OCI-LY7 (cell line): ENCODE measurements at regions not wholly inside any gene's neighbourhood (a gene's known extent, or its start where the extent isn't known, plus 50 kb on each side); places are given as distances from the start of the nearest gene placed in this dataset.

ENCODE experiments used
- BruUV-seq: library from RNA; stranded (reverse); fragments of 400-500 nt; replicated peaks from 2 replicates; lab custom pipeline; 2021; lab: Mats Ljungman, UMichigan
- CTCF ChIA-PET: fragments of 300-600 bp; sonication (Branson Sonifier 250); formaldehyde crosslinking; loops from one replicate; lab custom pipeline; 2022; ENCODE audit warnings: antibody characterized with exemption; ENCODE audit not compliant: unreplicated experiment; lab: Charles Lee
- POLR2A ChIA-PET: fragments of 300-600 bp; sonication (Branson Sonifier 250); formaldehyde crosslinking; loops from one replicate; lab custom pipeline; 2022; ENCODE audit warnings: antibody characterized with exemption; lab: Charles Lee
- DNase-seq: peaks from one replicate; pipeline ENCODE4 v3.0.0-alpha.2; 2015; ENCODE audit warnings: low spot score
- H2AFZ ChIP-seq: fragments of 200-600 bp; sonication (generic), shearing (Covaris generic); 2 replicates; pipeline ENCODE4 v1.6.1; 2014; ENCODE audit warnings: mild to moderate bottlenecking, antibody characterized with exemption, low read length, moderate library complexity
- H3K27ac ChIP-seq: fragments of 200-600 bp; sonication (generic); 2 replicates; pipeline ENCODE4 v1.5.1; 2014; ENCODE audit warnings: mixed run types, low read depth, mild to moderate bottlenecking, moderate library complexity, low read length, inconsistent platforms; ENCODE audit not compliant: poor library complexity, severe bottlenecking
- H3K36me3 ChIP-seq: fragments of 200-600 bp; sonication (generic); 2 replicates; pipeline ENCODE4 v1.6.1; 2014; ENCODE audit warnings: mild to moderate bottlenecking, antibody characterized with exemption, low read length, moderate library complexity, mixed read lengths; ENCODE audit not compliant: insufficient read depth
- H3K4me1 ChIP-seq: fragments of 200-600 bp; sonication (generic); 2 replicates; pipeline ENCODE4 v1.5.1; 2014; ENCODE audit warnings: mild to moderate bottlenecking, low read length; ENCODE audit not compliant: insufficient read depth, poor library complexity, severe bottlenecking
- H3K4me2 ChIP-seq: fragments of 200-600 bp; sonication (generic); 2 replicates; pipeline ENCODE4 v1.6.1; 2014; ENCODE audit warnings: mild to moderate bottlenecking, low read length
- H3K4me3 ChIP-seq: fragments of 200-600 bp; sonication (generic); 2 replicates; pipeline ENCODE4 v1.5.1; 2014; ENCODE audit warnings: mild to moderate bottlenecking, low read depth, low read length; ENCODE audit not compliant: poor library complexity, severe bottlenecking
- H3K79me2 ChIP-seq: fragments of 200-600 bp; sonication (generic); 2 replicates; pipeline ENCODE4 v1.6.1; 2016; ENCODE audit warnings: low read depth, mild to moderate bottlenecking, low read length, moderate library complexity, mixed read lengths; ENCODE audit not compliant: insufficient read depth
- H3K9me2 ChIP-seq: fragments of 200-600 bp; sonication (generic); 2 replicates; pipeline ENCODE4 v1.6.1; 2016; ENCODE audit warnings: mild to moderate bottlenecking, low read length, mixed read lengths; ENCODE audit not compliant: insufficient read depth
- H3K9me3 ChIP-seq: fragments of 200-600 bp; sonication (generic); 2 replicates; pipeline ENCODE4 v1.6.1; 2014; ENCODE audit warnings: mild to moderate bottlenecking, mixed run types, low read length, mixed read lengths
- H4K20me1 ChIP-seq: fragments of 200-600 bp; sonication (generic); 2 replicates; pipeline ENCODE4 v1.6.1; 2014; ENCODE audit warnings: mild to moderate bottlenecking, antibody characterized with exemption, low read length, moderate library complexity, mixed read lengths; ENCODE audit not compliant: insufficient read depth
- EZH2phosphoT487 ChIP-seq: fragments of 200-600 bp; sonication (generic); IDR thresholded peaks from 2 replicates; pipeline ENCODE4 v1.6.1; 2018; ENCODE audit warnings: low read depth, borderline replicate concordance, mild to moderate bottlenecking, mixed run types, antibody characterized with exemption, low read length, moderate library complexity, mixed read lengths
- intact Hi-C: fragments of 100-400 bp; cut with micrococcal nuclease; formaldehyde crosslinking; loops from one replicate; pipeline ENCODE4 v1.10.0; 2022; ENCODE audit not compliant: unreplicated experiment
- TF ChIP-seq, protein P1 (sequence below): fragments of 200-600 bp; sonication (generic); conservative IDR thresholded peaks from 2 replicates; pipeline ENCODE4 v1.5.1; 2014; ENCODE audit warnings: mild to moderate bottlenecking, antibody characterized with exemption, low read length, moderate library complexity, mixed read lengths

DNA sequence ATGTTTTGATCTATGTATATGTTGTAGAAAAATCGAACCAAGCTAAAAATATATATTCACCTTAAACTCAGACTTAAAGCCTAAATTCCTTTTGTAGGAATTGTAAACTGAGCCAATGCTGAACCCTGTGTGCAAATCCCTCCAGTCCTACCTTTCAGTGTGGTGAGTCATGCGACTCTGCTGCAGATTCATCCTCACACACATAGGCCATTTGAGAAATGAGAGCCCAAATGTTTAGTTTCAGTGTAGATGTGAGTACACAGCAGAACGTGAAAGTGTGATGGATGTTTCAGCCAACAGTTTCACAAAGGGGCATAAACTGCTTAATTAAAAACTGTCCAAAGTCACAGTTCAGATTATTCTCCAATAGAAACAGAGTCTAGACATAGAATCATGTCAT is 193.2 kb downstream of the CDH19 start:
- intact Hi-C loops, result no loop called here
- H3K27ac ChIP-seq, result no peak overlapping the region
- H3K4me3 ChIP-seq, result no peak overlapping the region
- no peak overlapping the region for H3K4me2 ChIP-seq
- no peaks in the 10 kb centered on the region for H3K9me3 ChIP-seq
- H3K36me3 ChIP-seq, result no peaks in the 10 kb centered on the region
- POLR2A ChIA-PET, result interaction anchor here (0.7 kb wide), 1 partner anchor 396 kb away, joined by 3 read pairs; no protein-coding TSS in a partner anchor
- no peaks in the 10 kb centered on the region for H3K4me1 ChIP-seq
- H3K9me2 ChIP-seq, result no peaks in the 10 kb centered on the region
- DNase-seq, result no peak
- TF ChIP-seq, protein P1, sequence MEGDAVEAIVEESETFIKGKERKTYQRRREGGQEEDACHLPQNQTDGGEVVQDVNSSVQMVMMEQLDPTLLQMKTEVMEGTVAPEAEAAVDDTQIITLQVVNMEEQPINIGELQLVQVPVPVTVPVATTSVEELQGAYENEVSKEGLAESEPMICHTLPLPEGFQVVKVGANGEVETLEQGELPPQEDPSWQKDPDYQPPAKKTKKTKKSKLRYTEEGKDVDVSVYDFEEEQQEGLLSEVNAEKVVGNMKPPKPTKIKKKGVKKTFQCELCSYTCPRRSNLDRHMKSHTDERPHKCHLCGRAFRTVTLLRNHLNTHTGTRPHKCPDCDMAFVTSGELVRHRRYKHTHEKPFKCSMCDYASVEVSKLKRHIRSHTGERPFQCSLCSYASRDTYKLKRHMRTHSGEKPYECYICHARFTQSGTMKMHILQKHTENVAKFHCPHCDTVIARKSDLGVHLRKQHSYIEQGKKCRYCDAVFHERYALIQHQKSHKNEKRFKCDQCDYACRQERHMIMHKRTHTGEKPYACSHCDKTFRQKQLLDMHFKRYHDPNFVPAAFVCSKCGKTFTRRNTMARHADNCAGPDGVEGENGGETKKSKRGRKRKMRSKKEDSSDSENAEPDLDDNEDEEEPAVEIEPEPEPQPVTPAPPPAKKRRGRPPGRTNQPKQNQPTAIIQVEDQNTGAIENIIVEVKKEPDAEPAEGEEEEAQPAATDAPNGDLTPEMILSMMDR, result no peak
- TF ChIP-seq EZH2phosphoT487, result no peak
- BruUV-seq, result no TSS peak
- no peaks in the 10 kb centered on the region for H4K20me1 ChIP-seq
- CTCF ChIA-PET, result no interaction called here
- H3K79me2 ChIP-seq, result no peaks in the 10 kb centered on the region
- no peak overlapping the region for H2AFZ ChIP-seq

DNA sequence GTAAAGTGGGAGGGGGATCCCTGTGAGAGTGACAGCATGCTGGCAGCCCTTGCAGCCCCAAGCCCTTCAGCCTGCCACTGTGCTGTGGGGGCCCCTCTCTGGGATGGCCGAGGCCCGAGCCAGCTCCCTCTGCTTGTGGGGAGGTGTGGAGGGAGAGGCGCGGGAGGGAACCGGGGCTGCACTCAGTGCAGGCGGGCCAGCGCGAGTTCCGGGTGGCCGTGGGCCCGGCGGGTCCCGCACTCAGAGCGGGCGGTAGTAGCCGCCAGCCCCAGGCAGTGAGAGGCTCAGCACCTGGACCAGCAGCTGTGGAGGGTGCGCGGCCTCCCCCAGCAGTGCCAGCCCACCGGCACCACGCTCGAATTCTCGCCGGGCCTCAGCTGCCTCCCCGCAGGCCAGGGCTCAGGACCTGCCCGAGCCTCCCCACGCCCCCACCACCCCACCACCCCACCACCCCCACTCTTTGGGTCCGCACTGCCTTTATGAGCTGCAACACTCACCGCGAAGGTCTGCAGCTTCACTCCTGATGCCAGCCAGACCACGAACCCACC is 208.1 kb downstream of the CDH19 start:
- no peak for DNase-seq
- BruUV-seq, result no TSS peak
- H3K9me3 ChIP-seq, result no peaks in the 10 kb centered on the region
- CTCF ChIA-PET, result no interaction called here
- H2AFZ ChIP-seq, result no peak overlapping the region
- H3K36me3 ChIP-seq, result no peaks in the 10 kb centered on the region
- no peaks in the 10 kb centered on the region for H3K79me2 ChIP-seq
- H3K9me2 ChIP-seq, result no peaks in the 10 kb centered on the region
- no peaks in the 10 kb centered on the region for H3K4me1 ChIP-seq
- H3K27ac ChIP-seq, result no peak overlapping the region
- intact Hi-C loops, result no loop called here
- no peaks in the 10 kb centered on the region for H4K20me1 ChIP-seq
- POLR2A ChIA-PET, result no interaction called here
- no peak overlapping the region for H3K4me2 ChIP-seq
- H3K4me3 ChIP-seq, result no peak overlapping the region
- TF ChIP-seq, protein P1, result no peak
- no peak for TF ChIP-seq EZH2phosphoT487

DNA sequence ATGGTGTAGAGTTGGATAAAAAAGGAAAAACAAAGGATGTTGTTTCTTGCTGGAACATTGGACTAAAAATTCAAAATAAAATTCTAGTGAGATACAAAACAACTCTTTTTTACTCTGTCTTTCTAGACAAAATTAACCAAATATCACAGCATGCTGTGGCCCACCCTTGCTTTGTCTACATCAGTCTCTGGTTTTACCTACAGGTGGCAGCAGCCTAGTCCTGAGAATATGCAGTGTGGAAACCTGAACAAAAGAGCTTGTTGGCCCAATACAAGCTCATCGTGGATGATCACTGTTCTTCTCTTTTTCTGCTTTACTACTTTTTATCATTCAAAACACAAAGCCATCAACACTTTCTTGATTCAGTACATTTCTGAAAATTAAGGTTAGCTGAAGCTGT is 210.4 kb downstream of the CDH19 start:
- no peaks in the 10 kb centered on the region for H3K9me2 ChIP-seq

More for the DNA sequence above, 210.4 kb downstream of the CDH19 start:
- CTCF ChIA-PET, result no interaction called here
- H3K4me3 ChIP-seq, result no peak overlapping the region
- H2AFZ ChIP-seq, result no peak overlapping the region
- H3K36me3 ChIP-seq, result no peaks in the 10 kb centered on the region
- BruUV-seq, result no TSS peak
- POLR2A ChIA-PET, result no interaction called here
- H3K4me2 ChIP-seq, result no peak overlapping the region
- DNase-seq, result no peak
- no peaks in the 10 kb centered on the region for H3K4me1 ChIP-seq
- no peak overlapping the region for H3K27ac ChIP-seq
- intact Hi-C loops, result no loop called here
- TF ChIP-seq, protein P1, result no peak
- TF ChIP-seq EZH2phosphoT487, result no peak
- no peaks in the 10 kb centered on the region for H4K20me1 ChIP-seq
- H3K79me2 ChIP-seq, result no peaks in the 10 kb centered on the region
- no peaks in the 10 kb centered on the region for H3K9me3 ChIP-seq
